Endodermal cell (in vitro differentiated cells): ENCODE measurements at regions not wholly inside any gene's neighbourhood (a gene's known extent, or its start where the extent isn't known, plus 50 kb on each side); places are given as distances from the start of the nearest gene placed in this dataset.

Experiments
- DNase-seq: peaks from one replicate; pipeline ENCODE4 v3.0.0-alpha.2; 2017
- H3K27ac ChIP-seq: 2 replicates; pipeline ENCODE4 v1.5.1; 2013; ENCODE audit warnings: mild to moderate bottlenecking, low read depth, low read length, moderate library complexity
- H3K27me3 ChIP-seq: 2 replicates; pipeline ENCODE4 v1.6.1; 2013; ENCODE audit warnings: mild to moderate bottlenecking, low read length, moderate library complexity; ENCODE audit not compliant: insufficient read depth, control insufficient read depth, poor library complexity, severe bottlenecking
- H3K36me3 ChIP-seq: 2 replicates; pipeline ENCODE4 v1.7.0; 2013; ENCODE audit warnings: mild to moderate bottlenecking, low read length, moderate library complexity; ENCODE audit not compliant: control insufficient read depth, insufficient read depth
- H3K4me1 ChIP-seq: one replicate; pipeline ENCODE4 v1.7.0; 2013; ENCODE audit warnings: low read length; ENCODE audit not compliant: control insufficient read depth, insufficient read depth
- H3K4me3 ChIP-seq: 2 replicates; pipeline ENCODE4 v1.5.1; 2013; ENCODE audit warnings: mild to moderate bottlenecking, low read length, moderate library complexity
- H3K9ac ChIP-seq: 2 replicates; pipeline ENCODE4 v1.6.1; 2013; ENCODE audit warnings: mild to moderate bottlenecking, low read length, moderate library complexity; ENCODE audit not compliant: poor library complexity, severe bottlenecking; ENCODE audit errors: extremely low read depth
- H3K9me3 ChIP-seq: 2 replicates; pipeline ENCODE4 v1.6.1; 2013; ENCODE audit warnings: mild to moderate bottlenecking, low read length, moderate library complexity; ENCODE audit not compliant: control insufficient read depth
- H3K27ac Mint-ChIP-seq: 2 replicates; pipeline ENCODE4 v1.8.0; 2020; ENCODE audit warnings: mixed read lengths
- H3K27me3 Mint-ChIP-seq: 2 replicates; pipeline ENCODE4 v1.8.0; 2021; ENCODE audit warnings: mild to moderate bottlenecking, mixed read lengths; ENCODE audit not compliant: insufficient read depth
- H3K36me3 Mint-ChIP-seq: 2 replicates; pipeline ENCODE4 v1.8.0; 2020; ENCODE audit warnings: low read depth, mixed read lengths
- H3K4me1 Mint-ChIP-seq: 2 replicates; pipeline ENCODE4 v1.8.0; 2020; ENCODE audit warnings: mixed read lengths
- H3K4me3 Mint-ChIP-seq: 2 replicates; pipeline ENCODE4 v1.8.0; 2020; ENCODE audit warnings: mild to moderate bottlenecking, moderate library complexity, mixed read lengths
- H3K9me3 Mint-ChIP-seq: 2 replicates; pipeline ENCODE4 v1.8.0; 2020; ENCODE audit warnings: mild to moderate bottlenecking, mixed read lengths
- WGBS, 2 experiments: methylation state at CpG; one replicate each; pipeline versions ENCODE4 v1.1.5 to v1.1.7; 2013; ENCODE audit warnings: missing lambda C conversion rate in 2 of 2, mixed read lengths in 1 of 2; ENCODE audit not compliant: insufficient coverage in 1 of 2, insufficient read length in 1 of 2; 5-methylcytosine and 5-hydroxymethylcytosine counted together
- TF ChIP-seq, protein P1 (sequence below): fragments of 200-600 bp; sonication (generic); conservative IDR thresholded peaks from 2 replicates; pipeline ENCODE4 v1.5.0; 2021; ENCODE audit warnings: antibody characterized with exemption, mild to moderate bottlenecking

DNA sequence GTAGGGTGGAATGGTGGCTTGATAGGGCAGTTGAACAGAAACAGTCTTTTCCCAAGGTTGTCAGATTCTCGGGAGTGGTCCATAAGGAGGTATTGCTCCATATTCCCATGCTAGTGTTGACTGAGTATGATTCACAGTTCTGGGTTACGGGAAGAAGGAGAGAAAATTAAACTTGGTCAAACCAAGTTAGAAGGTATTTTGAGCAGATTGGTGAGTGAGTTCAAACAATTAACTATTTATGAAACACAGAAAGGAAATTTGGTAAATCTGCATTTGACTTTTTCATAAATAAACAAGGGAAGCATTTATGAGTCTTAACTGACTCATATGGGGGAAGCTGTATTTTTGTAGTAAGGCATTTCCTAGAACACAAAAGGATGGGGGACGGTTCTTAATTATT, 2419.4 kb downstream of the PCDH9 start:
- Mint-ChIP-seq H3K36me3 (peaks cover 7% of the 10 kb centered on the region), H3K27me3 (no peaks in the 10 kb centered on the region), H3K4me3 (no peak overlapping the region), H3K4me1 (no peaks in the 10 kb centered on the region), H3K9me3 (peaks cover 22% of the 10 kb centered on the region), H3K27ac (no peak overlapping the region)
- H3K9me3 ChIP-seq, result peaks cover 11% of the 10 kb centered on the region
- WGBS, 2 experiments, result 86 to 91% methylated on average over 1 to 3 of the region's 3 CpGs
- TF ChIP-seq, protein P1, sequence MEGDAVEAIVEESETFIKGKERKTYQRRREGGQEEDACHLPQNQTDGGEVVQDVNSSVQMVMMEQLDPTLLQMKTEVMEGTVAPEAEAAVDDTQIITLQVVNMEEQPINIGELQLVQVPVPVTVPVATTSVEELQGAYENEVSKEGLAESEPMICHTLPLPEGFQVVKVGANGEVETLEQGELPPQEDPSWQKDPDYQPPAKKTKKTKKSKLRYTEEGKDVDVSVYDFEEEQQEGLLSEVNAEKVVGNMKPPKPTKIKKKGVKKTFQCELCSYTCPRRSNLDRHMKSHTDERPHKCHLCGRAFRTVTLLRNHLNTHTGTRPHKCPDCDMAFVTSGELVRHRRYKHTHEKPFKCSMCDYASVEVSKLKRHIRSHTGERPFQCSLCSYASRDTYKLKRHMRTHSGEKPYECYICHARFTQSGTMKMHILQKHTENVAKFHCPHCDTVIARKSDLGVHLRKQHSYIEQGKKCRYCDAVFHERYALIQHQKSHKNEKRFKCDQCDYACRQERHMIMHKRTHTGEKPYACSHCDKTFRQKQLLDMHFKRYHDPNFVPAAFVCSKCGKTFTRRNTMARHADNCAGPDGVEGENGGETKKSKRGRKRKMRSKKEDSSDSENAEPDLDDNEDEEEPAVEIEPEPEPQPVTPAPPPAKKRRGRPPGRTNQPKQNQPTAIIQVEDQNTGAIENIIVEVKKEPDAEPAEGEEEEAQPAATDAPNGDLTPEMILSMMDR, result no peak
- no peak overlapping the region for H3K4me3 ChIP-seq
- no peaks in the 10 kb centered on the region for H3K36me3 ChIP-seq
- no peak overlapping the region for H3K9ac ChIP-seq
- no peaks in the 10 kb centered on the region for H3K27me3 ChIP-seq
- H3K27ac ChIP-seq, result no peak overlapping the region
- H3K4me1 ChIP-seq, result no peaks in the 10 kb centered on the region
- DNase-seq, result no peak

DNA sequence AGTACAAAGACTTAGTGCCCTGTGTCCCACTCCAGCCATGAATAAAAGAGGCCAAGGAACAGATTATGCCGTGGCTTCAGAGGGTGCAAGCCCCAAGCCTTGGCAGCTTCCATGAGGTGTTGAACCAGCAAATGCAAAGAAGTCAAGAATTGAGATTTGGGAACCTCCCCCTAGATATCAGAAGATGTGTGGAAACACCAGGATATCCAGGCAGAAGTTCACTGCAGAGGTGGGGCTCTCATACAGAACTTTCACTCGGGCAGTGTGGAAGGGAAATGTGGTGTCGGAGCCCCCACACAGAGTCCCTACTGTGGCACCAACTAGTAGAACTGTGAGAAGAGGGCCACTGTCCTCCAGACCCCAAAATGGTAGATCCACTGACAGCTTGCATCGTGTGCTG, 2421.4 kb downstream of the PCDH9 start:
- TF ChIP-seq, protein P1, result no peak
- Histone ChIP-seq H3K4me1 (no peaks in the 10 kb centered on the region), H3K27ac (no peak overlapping the region), H3K4me3 (no peak overlapping the region), H3K9me3 (peaks cover 11% of the 10 kb centered on the region), H3K36me3 (no peaks in the 10 kb centered on the region), H3K9ac (no peak overlapping the region), H3K27me3 (no peaks in the 10 kb centered on the region)
- no peak for DNase-seq
- Mint-ChIP-seq H3K36me3 (peaks cover 7% of the 10 kb centered on the region), H3K27me3 (no peaks in the 10 kb centered on the region), H3K27ac (no peak overlapping the region), H3K4me3 (no peak overlapping the region), H3K4me1 (no peaks in the 10 kb centered on the region), H3K9me3 (peaks cover 22% of the 10 kb centered on the region)
- WGBS, 2 experiments, result 90% methylated on average over 3 to 4 of the region's 4 CpGs

DNA sequence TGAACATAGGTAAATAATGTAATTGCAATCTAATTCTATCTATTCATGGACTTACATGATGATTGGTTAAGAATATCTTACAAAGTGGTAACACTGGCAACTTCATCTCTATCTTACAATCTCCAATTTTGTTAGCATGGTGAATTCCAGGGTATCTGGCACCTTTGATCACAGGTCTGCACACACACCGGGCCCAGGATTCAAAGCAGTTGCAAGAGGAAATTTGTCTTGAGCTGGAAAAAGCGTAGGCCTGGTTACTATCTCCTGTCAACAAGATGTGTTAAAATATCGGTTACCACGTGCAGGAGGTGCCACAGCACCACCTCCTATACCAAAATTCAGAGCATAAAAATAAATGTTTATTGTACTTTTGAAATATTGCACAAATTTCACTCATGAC, 2428.4 kb downstream of the PCDH9 start:
- Mint-ChIP-seq H3K36me3 (no peaks in the 10 kb centered on the region), H3K27me3 (no peaks in the 10 kb centered on the region), H3K9me3 (no peaks in the 10 kb centered on the region), H3K27ac (no peak overlapping the region), H3K4me3 (no peak overlapping the region), H3K4me1 (no peaks in the 10 kb centered on the region)
- H3K4me3 ChIP-seq, result no peak overlapping the region
- WGBS, 2 experiments, result 94 to 100% methylated on average over 2 of the region's 4 CpGs
- no peak for DNase-seq
- no peaks in the 10 kb centered on the region for H3K9me3 ChIP-seq
- H3K9ac ChIP-seq, result no peak overlapping the region
- H3K27ac ChIP-seq, result no peak overlapping the region
- H3K4me1 ChIP-seq, result no peaks in the 10 kb centered on the region
- no peaks in the 10 kb centered on the region for H3K27me3 ChIP-seq
- TF ChIP-seq, protein P1, result no peak
- no peaks in the 10 kb centered on the region for H3K36me3 ChIP-seq
